IMR-90 (cell line): ENCODE measurements at regions not wholly inside any gene's neighbourhood (a gene's known extent, or its start where the extent isn't known, plus 50 kb on each side); places are given as distances from the start of the nearest gene placed in this dataset.
A peak's percentile ranks its signal among the peaks of the same experiment; 100 is the strongest.

ENCODE experiments used
- ATAC-seq: fragments of 200-7000 bp; cut with Tn5 transposase; 2 replicates; pipeline ENCODE4 v1.9.1; 2020; ENCODE audit warnings: low read depth, mild to moderate bottlenecking, moderate library complexity
- BruUV-seq: library from RNA; stranded (reverse); fragments of 400-500 nt; replicated peaks from 2 replicates; lab custom pipeline; 2021; lab: Mats Ljungman, UMichigan
- CTCF ChIA-PET: fragments of 300-600 bp; formaldehyde crosslinking; extraction: SDS; loops from one replicate; lab custom pipeline; 2021; ENCODE audit warnings: antibody characterized with exemption; lab: Yijun Ruan, JAX
- POLR2A ChIA-PET: fragments of 300-600 bp; sonication (Branson Sonifier 250); formaldehyde crosslinking; loops from one replicate; lab custom pipeline; 2022; ENCODE audit warnings: antibody characterized with exemption; ENCODE audit not compliant: unreplicated experiment; lab: Charles Lee
- DNase-seq: peaks from one replicate; pipeline ENCODE4 v3.0.0; 2013
- H2AFZ ChIP-seq: replicated peaks from 2 replicates; pipeline ENCODE3; 2013; ENCODE audit warnings: low read length, mild to moderate bottlenecking; ENCODE audit not compliant: poor library complexity
- H2AK5ac ChIP-seq: 2 replicates; pipeline ENCODE4 v1.6.1; 2013; ENCODE audit warnings: low read depth, low read length, inconsistent platforms
- H2AK9ac ChIP-seq: replicated peaks from 2 replicates; pipeline ENCODE3; 2013; ENCODE audit warnings: mild to moderate bottlenecking, low read depth, low read length, moderate library complexity; ENCODE audit not compliant: poor library complexity
- H2BK120ac ChIP-seq: 2 replicates; pipeline ENCODE4 v1.6.1; 2013; ENCODE audit warnings: low read depth, low read length, inconsistent platforms
- H2BK15ac ChIP-seq: 3 replicates; pipeline ENCODE4 v1.6.1; 2013; ENCODE audit warnings: low read depth, low read length, inconsistent platforms
- H2BK20ac ChIP-seq: 2 replicates; pipeline ENCODE4 v1.6.1; 2013; ENCODE audit warnings: low read depth, mild to moderate bottlenecking, inconsistent platforms, low read length, moderate library complexity
- H2BK5ac ChIP-seq: 2 replicates; pipeline ENCODE4 v1.6.1; 2013; ENCODE audit warnings: mild to moderate bottlenecking, low read depth, low read length, inconsistent platforms; ENCODE audit not compliant: poor library complexity, severe bottlenecking
- H3K14ac ChIP-seq: replicated peaks from 2 replicates; pipeline ENCODE4 v1.6.1; 2013; ENCODE audit warnings: low read depth, low read length, inconsistent platforms
- H3K18ac ChIP-seq: 2 replicates; pipeline ENCODE4 v1.6.1; 2013; ENCODE audit warnings: low read depth, low read length, control low read depth
- H3K23ac ChIP-seq: 2 replicates; pipeline ENCODE4 v1.6.1; 2013; ENCODE audit warnings: low read depth, low read length, inconsistent platforms
- H3K27ac ChIP-seq: 2 replicates; pipeline ENCODE4 v1.5.1; 2013; ENCODE audit warnings: mild to moderate bottlenecking, control low read depth, low read length; ENCODE audit not compliant: insufficient read depth
- H3K27me3 ChIP-seq: 2 replicates; pipeline ENCODE4 v1.6.1; 2013; ENCODE audit warnings: low read length; ENCODE audit not compliant: control insufficient read depth, insufficient read depth
- H3K36me3 ChIP-seq: 2 replicates; pipeline ENCODE4 v1.6.1; 2013; ENCODE audit warnings: low read length, mixed read lengths; ENCODE audit not compliant: control insufficient read depth, insufficient read depth
- H3K4ac ChIP-seq: 2 replicates; pipeline ENCODE4 v1.6.1; 2013; ENCODE audit warnings: low read depth, low read length, inconsistent platforms
- H3K4me1 ChIP-seq: 2 replicates; pipeline ENCODE4 v1.6.1; 2013; ENCODE audit warnings: low read length, mixed read lengths; ENCODE audit not compliant: control insufficient read depth, insufficient read depth
- H3K4me2 ChIP-seq: 2 replicates; pipeline ENCODE4 v1.6.1; 2013; ENCODE audit warnings: low read depth, mild to moderate bottlenecking, control low read depth, low read length, moderate library complexity
- H3K4me3 ChIP-seq: 2 replicates; pipeline ENCODE4 v1.5.1; 2013; ENCODE audit warnings: low read depth, mild to moderate bottlenecking, control low read depth, low read length, moderate library complexity; ENCODE audit not compliant: insufficient read depth
- H3K56ac ChIP-seq: 2 replicates; pipeline ENCODE4 v1.6.1; 2013; ENCODE audit warnings: low read length, inconsistent platforms; ENCODE audit not compliant: insufficient read depth; ENCODE audit errors: extremely low read depth
- H3K79me1 ChIP-seq, 2 experiments: 2 replicates each; pipeline ENCODE4 v1.6.1; 2013; ENCODE audit warnings: low read length in 2 of 2, inconsistent platforms in 1 of 2, low read depth in 1 of 2
- H3K9ac ChIP-seq: 2 replicates; pipeline ENCODE4 v1.6.1; 2013; ENCODE audit warnings: low read depth, low read length, control low read depth
- H3K9me1 ChIP-seq: 2 replicates; pipeline ENCODE4 v1.6.1; 2013; ENCODE audit warnings: low read length, inconsistent platforms; ENCODE audit not compliant: insufficient read depth
- H3K9me3 ChIP-seq: 2 replicates; pipeline ENCODE4 v1.6.1; 2013; ENCODE audit warnings: low read length; ENCODE audit not compliant: control insufficient read depth, insufficient read depth
- H4K20me1 ChIP-seq: 2 replicates; pipeline ENCODE4 v1.6.1; 2013; ENCODE audit warnings: low read length, inconsistent platforms; ENCODE audit not compliant: insufficient read depth
- H4K5ac ChIP-seq: 2 replicates; pipeline ENCODE4 v1.6.1; 2013; ENCODE audit warnings: mild to moderate bottlenecking, low read depth, low read length, control low read depth
- H4K8ac ChIP-seq, 2 experiments: 2 replicates each; pipeline ENCODE4 v1.6.1; 2013; ENCODE audit warnings: low read depth in 2 of 2, low read length in 2 of 2, control low read depth in 1 of 2, inconsistent platforms in 1 of 2
- H4K91ac ChIP-seq: 2 replicates; pipeline ENCODE4 v1.6.1; 2013; ENCODE audit warnings: low read depth, low read length, inconsistent platforms; ENCODE audit not compliant: insufficient read depth
- CHD1 ChIP-seq: IDR thresholded peaks from 2 replicates; pipeline ENCODE4 v1.6.1; 2012; ENCODE audit warnings: low read depth, low read length, improper control_type of control experiment
- WGBS, 2 experiments: methylation state at CpG; one replicate each; pipeline versions ENCODE4 v1.1.5 to v1.1.7; 2013; ENCODE audit warnings: missing lambda C conversion rate in 2 of 2; ENCODE audit not compliant: insufficient read length in 1 of 2; ENCODE audit errors: extremely low coverage in 2 of 2; 5-methylcytosine and 5-hydroxymethylcytosine counted together
- dilution Hi-C: fragments of 300-500 bp; cut with HindIII; formaldehyde crosslinking; loops from one replicate; pipeline ENCODE4 v1.14.3; 2018; ENCODE audit warnings: low sequenced_read_pairs; ENCODE audit not compliant: unreplicated experiment
- in situ Hi-C: fragments of 300-500 bp; cut with MboI; formaldehyde crosslinking; loops from 3 replicates; pipeline ENCODE4 v1.14.3; 2019; ENCODE audit warnings: low sequenced_read_pairs, inconsistent platforms, mixed read lengths
- intact Hi-C: fragments of 100-400 bp; cut with micrococcal nuclease; formaldehyde crosslinking; loops from 2 replicates; pipeline ENCODE4 v1.10.0; 2022

DNA sequence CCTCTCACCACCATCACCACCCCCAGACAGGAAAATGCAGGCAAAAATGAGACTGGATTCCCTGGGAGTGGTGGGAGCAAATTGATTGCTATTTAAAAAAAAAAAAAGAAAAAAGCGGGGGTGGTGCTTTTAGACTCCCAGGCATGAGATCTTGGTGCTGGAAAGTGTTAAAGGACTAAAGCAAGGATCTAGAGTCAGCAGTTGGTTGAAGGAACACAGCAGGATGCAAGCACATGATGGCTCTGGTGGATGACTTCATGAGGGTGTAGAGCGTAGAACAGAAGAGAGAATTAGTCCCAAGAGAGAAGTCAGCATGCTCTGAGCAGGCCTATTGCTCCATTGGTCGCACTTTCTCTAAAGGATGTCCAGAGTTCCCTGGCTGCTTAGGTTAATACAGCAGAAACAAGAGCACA lies 183.8 kb upstream of the HMGA2 start:
- Histone ChIP-seq H3K4me1 (peaks cover 19% of the 10 kb centered on the region), H3K23ac (peak overlapping the region; percentile 86; the same call in 1 of the 2 replicates), H3K4me3 (no peak overlapping the region), H4K5ac (peak overlapping the region; percentile 85), H2BK5ac (peak overlapping the region; percentile 98), H3K36me3 (no peaks in the 10 kb centered on the region), H3K27ac (peak overlapping the region; percentile 12), H3K9me1 (peaks cover 13% of the 10 kb centered on the region; the same call in 1 of the 2 replicates), H2BK20ac (peak overlapping the region; percentile 93), H3K27me3 (no peaks in the 10 kb centered on the region), H3K56ac (peak overlapping the region; percentile 25; the same call in 1 of the 2 replicates), H2AK9ac (peak overlapping the region; percentile 13), H3K18ac (peak overlapping the region; percentile 95), H2BK120ac (peak overlapping the region; percentile 91), H4K20me1 (no peaks in the 10 kb centered on the region), H2BK15ac (peak overlapping the region; percentile 87), H2AK5ac (peak overlapping the region; percentile 73), H3K9me3 (no peaks in the 10 kb centered on the region), H4K91ac (peak overlapping the region; percentile 63), H3K9ac (peak overlapping the region; percentile 36; the same call in 1 of the 2 replicates), H4K8ac (peak overlapping the region; percentile 87 to 99), H2AFZ (peak overlapping the region; percentile 17), H3K4ac (peak overlapping the region; percentile 90), H3K14ac (peak overlapping the region; percentile 80), H3K4me2 (peak overlapping the region; percentile 36; the same call in 1 of the 2 replicates), H3K79me1 (peaks cover 0 to 31% of the 10 kb centered on the region in 2 experiments; a peak in 2 of 4 replicates)
- dilution Hi-C loops: no loop called here
- in situ Hi-C loops: no loop called here
- CTCF ChIA-PET: interaction anchor here (0.6 to 0.7 kb wide), 2 partner anchors 27 to 84 kb away, joined by 3 read pairs; no protein-coding TSS in a partner anchor
- intact Hi-C loops: no loop called here
- ATAC-seq (peak; percentile 25), DNase-seq (peak; percentile 64)
- BruUV-seq: no TSS peak
- TF ChIP-seq CHD1: no peak
- POLR2A ChIA-PET: no interaction called here
- no CpG with 5 or more reads among the region's 3 CpGs for WGBS, 2 experiments
